ENCODE measurements at regions not wholly inside any gene's neighbourhood (a gene's known extent, or its start where the extent isn't known, plus 50 kb on each side); places are given as distances from the start of the nearest gene placed in this dataset.
A peak's percentile ranks its signal among the peaks of the same experiment; 100 is the strongest.

DNA sequence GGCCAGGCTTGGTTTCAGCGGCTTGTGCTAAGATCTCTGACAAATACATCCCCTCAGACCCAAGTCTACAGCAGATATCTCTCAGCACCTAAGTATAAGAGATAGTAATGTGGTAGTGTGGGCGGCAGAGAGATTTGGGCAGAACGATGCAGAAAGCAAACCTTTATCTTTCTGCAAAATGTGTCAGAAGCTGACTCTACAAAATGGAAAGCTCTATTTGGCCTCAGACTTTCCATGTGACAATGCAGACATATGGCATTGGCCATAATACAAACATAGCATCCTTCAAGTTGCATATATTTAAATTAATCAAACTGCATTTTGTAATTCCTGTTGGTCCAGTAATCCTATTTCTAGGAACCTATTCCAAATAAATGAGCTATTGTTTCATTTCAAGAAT is 102.5 kb upstream of the RAI14 start (continued):
- TF ChIP-seq RBM15 (IDR thresholded peaks at IDR 0.05; ENCODE audit: insufficient read depth, low read length) (no peak), RFX7 (CRISPR knock-in tag; IDR thresholded peaks at IDR 0.05) (no peak), HMG20B (CRISPR knock-in tag; IDR thresholded peaks at IDR 0.05) (no peak), HMG20A (CRISPR knock-in tag; conservative IDR thresholded peaks at IDR 0.05) (no peak), ELF4 (CRISPR knock-in tag; IDR thresholded peaks at IDR 0.05) (no peak), PHF8 (IDR thresholded peaks at IDR 0.05; ENCODE audit: borderline replicate concordance, low read length) (no peak), ZSCAN29 (IDR thresholded peaks at IDR 0.05) (no peak), MAFK (IDR thresholded peaks at IDR 0.05; ENCODE audit: low read length) (peak; percentile 38; the same call in 1 of the 2 replicates), ZNF174 (CRISPR knock-in tag; IDR thresholded peaks at IDR 0.05) (no peak), SP1 (CRISPR knock-in tag; IDR thresholded peaks at IDR 0.05) (no peak), GABPB1 (CRISPR knock-in tag; IDR thresholded peaks at IDR 0.05) (no peak), NFRKB (IDR thresholded peaks at IDR 0.05; ENCODE audit: low read depth) (no peak), SRSF7 (optimal IDR thresholded peaks at IDR 0.05; ENCODE audit: low read depth, low read length) (no peak), TRIM24 (IDR thresholded peaks at IDR 0.05) (peak; percentile 59 to 68; a peak in 2 of 4 replicates), ZNF23 (CRISPR knock-in tag; IDR thresholded peaks at IDR 0.05) (no peak)
- TF ChIP-seq, protein P1, sequence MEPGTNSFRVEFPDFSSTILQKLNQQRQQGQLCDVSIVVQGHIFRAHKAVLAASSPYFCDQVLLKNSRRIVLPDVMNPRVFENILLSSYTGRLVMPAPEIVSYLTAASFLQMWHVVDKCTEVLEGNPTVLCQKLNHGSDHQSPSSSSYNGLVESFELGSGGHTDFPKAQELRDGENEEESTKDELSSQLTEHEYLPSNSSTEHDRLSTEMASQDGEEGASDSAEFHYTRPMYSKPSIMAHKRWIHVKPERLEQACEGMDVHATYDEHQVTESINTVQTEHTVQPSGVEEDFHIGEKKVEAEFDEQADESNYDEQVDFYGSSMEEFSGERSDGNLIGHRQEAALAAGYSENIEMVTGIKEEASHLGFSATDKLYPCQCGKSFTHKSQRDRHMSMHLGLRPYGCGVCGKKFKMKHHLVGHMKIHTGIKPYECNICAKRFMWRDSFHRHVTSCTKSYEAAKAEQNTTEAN (CRISPR knock-in tag; IDR thresholded peaks at IDR 0.05): no peak
- TF ChIP-seq, protein P2, sequence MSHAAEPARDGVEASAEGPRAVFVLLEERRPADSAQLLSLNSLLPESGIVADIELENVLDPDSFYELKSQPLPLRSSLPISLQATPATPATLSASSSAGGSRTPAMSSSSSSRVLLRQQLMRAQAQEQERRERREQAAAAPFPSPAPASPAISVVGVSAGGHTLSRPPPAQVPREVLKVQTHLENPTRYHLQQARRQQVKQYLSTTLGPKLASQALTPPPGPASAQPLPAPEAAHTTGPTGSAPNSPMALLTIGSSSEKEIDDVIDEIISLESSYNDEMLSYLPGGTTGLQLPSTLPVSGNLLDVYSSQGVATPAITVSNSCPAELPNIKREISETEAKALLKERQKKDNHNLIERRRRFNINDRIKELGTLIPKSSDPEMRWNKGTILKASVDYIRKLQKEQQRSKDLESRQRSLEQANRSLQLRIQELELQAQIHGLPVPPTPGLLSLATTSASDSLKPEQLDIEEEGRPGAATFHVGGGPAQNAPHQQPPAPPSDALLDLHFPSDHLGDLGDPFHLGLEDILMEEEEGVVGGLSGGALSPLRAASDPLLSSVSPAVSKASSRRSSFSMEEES (CRISPR knock-in tag; IDR thresholded peaks at IDR 0.05): no peak
- TF ChIP-seq, protein P3, sequence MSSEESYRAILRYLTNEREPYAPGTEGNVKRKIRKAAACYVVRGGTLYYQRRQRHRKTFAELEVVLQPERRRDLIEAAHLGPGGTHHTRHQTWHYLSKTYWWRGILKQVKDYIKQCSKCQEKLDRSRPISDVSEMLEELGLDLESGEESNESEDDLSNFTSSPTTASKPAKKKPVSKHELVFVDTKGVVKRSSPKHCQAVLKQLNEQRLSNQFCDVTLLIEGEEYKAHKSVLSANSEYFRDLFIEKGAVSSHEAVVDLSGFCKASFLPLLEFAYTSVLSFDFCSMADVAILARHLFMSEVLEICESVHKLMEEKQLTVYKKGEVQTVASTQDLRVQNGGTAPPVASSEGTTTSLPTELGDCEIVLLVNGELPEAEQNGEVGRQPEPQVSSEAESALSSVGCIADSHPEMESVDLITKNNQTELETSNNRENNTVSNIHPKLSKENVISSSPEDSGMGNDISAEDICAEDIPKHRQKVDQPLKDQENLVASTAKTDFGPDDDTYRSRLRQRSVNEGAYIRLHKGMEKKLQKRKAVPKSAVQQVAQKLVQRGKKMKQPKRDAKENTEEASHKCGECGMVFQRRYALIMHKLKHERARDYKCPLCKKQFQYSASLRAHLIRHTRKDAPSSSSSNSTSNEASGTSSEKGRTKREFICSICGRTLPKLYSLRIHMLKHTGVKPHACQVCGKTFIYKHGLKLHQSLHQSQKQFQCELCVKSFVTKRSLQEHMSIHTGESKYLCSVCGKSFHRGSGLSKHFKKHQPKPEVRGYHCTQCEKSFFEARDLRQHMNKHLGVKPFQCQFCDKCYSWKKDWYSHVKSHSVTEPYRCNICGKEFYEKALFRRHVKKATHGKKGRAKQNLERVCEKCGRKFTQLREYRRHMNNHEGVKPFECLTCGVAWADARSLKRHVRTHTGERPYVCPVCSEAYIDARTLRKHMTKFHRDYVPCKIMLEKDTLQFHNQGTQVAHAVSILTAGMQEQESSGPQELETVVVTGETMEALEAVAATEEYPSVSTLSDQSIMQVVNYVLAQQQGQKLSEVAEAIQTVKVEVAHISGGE (CRISPR knock-in tag; IDR thresholded peaks at IDR 0.05): no peak; a peak in 1 of 6 replicates
- TF ChIP-seq, protein P4, sequence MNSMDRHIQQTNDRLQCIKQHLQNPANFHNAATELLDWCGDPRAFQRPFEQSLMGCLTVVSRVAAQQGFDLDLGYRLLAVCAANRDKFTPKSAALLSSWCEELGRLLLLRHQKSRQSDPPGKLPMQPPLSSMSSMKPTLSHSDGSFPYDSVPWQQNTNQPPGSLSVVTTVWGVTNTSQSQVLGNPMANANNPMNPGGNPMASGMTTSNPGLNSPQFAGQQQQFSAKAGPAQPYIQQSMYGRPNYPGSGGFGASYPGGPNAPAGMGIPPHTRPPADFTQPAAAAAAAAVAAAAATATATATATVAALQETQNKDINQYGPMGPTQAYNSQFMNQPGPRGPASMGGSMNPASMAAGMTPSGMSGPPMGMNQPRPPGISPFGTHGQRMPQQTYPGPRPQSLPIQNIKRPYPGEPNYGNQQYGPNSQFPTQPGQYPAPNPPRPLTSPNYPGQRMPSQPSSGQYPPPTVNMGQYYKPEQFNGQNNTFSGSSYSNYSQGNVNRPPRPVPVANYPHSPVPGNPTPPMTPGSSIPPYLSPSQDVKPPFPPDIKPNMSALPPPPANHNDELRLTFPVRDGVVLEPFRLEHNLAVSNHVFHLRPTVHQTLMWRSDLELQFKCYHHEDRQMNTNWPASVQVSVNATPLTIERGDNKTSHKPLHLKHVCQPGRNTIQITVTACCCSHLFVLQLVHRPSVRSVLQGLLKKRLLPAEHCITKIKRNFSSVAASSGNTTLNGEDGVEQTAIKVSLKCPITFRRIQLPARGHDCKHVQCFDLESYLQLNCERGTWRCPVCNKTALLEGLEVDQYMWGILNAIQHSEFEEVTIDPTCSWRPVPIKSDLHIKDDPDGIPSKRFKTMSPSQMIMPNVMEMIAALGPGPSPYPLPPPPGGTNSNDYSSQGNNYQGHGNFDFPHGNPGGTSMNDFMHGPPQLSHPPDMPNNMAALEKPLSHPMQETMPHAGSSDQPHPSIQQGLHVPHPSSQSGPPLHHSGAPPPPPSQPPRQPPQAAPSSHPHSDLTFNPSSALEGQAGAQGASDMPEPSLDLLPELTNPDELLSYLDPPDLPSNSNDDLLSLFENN (IDR thresholded peaks at IDR 0.05; ENCODE audit: low read depth in 2 of 2, low read length in 2 of 2): no peak
- TF ChIP-seq, protein P5, sequence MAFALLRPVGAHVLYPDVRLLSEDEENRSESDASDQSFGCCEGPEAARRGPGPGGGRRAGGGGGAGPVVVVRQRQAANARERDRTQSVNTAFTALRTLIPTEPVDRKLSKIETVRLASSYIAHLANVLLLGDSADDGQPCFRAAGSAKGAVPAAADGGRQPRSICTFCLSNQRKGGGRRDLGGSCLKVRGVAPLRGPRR (CRISPR knock-in tag; IDR thresholded peaks at IDR 0.05): no peak

Measured in K562 (cell line).